ENCODE measurements at regions not wholly inside any gene's neighbourhood (a gene's known extent, or its start where the extent isn't known, plus 50 kb on each side); places are given as distances from the start of the nearest gene placed in this dataset.

- TF ChIP-seq CTCF (IDR thresholded peaks at IDR 0.05; ENCODE audit: low read depth, low read length) = no peak
- TF ChIP-seq EZH2phosphoT487 (IDR thresholded peaks at IDR 0.05; ENCODE audit: low read depth) = no peak
Observed at GRCh38 chr3:117531078-117531767, 821.6 kb downstream of the TUSC7 start.

All from OCI-LY3 (cell line).